H9 (cell line): ENCODE measurements at regions not wholly inside any gene's neighbourhood (a gene's known extent, or its start where the extent isn't known, plus 50 kb on each side); places are given as distances from the start of the nearest gene placed in this dataset.

Experiments
- DNase-seq: peaks from one replicate; pipeline ENCODE4 v3.0.0-alpha.2; 2017
- H2AFZ ChIP-seq: one replicate; pipeline ENCODE4 v1.6.1; 2013; ENCODE audit warnings: mild to moderate bottlenecking, low read length, control low read depth, moderate library complexity
- H2AK5ac ChIP-seq: 2 replicates; pipeline ENCODE4 v1.6.1; 2013; ENCODE audit warnings: low read length, control low read depth, mixed read lengths; ENCODE audit not compliant: insufficient read length
- H2BK120ac ChIP-seq: one replicate; pipeline ENCODE4 v1.6.1; 2013; ENCODE audit warnings: low read depth, mild to moderate bottlenecking, low read length, control low read depth, inconsistent platforms; ENCODE audit not compliant: poor library complexity, severe bottlenecking
- H2BK12ac ChIP-seq: 2 replicates; pipeline ENCODE4 v1.6.1; 2013; ENCODE audit warnings: low read length, control low read depth, mixed read lengths, low read depth; ENCODE audit not compliant: insufficient read length
- H2BK15ac ChIP-seq: 2 replicates; pipeline ENCODE4 v1.6.1; 2013; ENCODE audit warnings: low read depth, low read length, control low read depth
- H2BK20ac ChIP-seq: one replicate; pipeline ENCODE4 v1.6.1; 2013; ENCODE audit warnings: low read depth, mild to moderate bottlenecking, low read length, control low read depth, inconsistent platforms; ENCODE audit not compliant: poor library complexity, severe bottlenecking
- H2BK5ac ChIP-seq: 2 replicates; pipeline ENCODE4 v1.6.1; 2013; ENCODE audit warnings: low read length, control low read depth, mixed read lengths; ENCODE audit not compliant: insufficient read length
- H3K14ac ChIP-seq: 2 replicates; pipeline ENCODE4 v1.6.1; 2013; ENCODE audit warnings: low read length, control low read depth; ENCODE audit not compliant: insufficient read depth
- H3K18ac ChIP-seq: 2 replicates; pipeline ENCODE4 v1.6.1; 2013; ENCODE audit warnings: low read depth, mild to moderate bottlenecking, mixed read lengths, low read length, control low read depth; ENCODE audit not compliant: insufficient read length
- H3K23ac ChIP-seq: 2 replicates; pipeline ENCODE4 v1.6.1; 2013; ENCODE audit warnings: low read length, control low read depth, mixed read lengths, low read depth; ENCODE audit not compliant: insufficient read length
- H3K23me2 ChIP-seq: 2 replicates; pipeline ENCODE4 v1.6.1; 2013; ENCODE audit warnings: low read depth, mild to moderate bottlenecking, mixed read lengths, low read length, control low read depth; ENCODE audit not compliant: insufficient read length, poor library complexity, severe bottlenecking
- H3K27ac ChIP-seq: 2 replicates; pipeline ENCODE4 v1.5.1; 2013; ENCODE audit warnings: low read length, control low read depth, mixed read lengths, low read depth; ENCODE audit not compliant: insufficient read length
- H3K27me3 ChIP-seq: 2 replicates; pipeline ENCODE4 v1.6.1; 2013; ENCODE audit warnings: low read length, control low read depth, inconsistent platforms; ENCODE audit not compliant: insufficient read depth
- H3K4ac ChIP-seq: 2 replicates; pipeline ENCODE4 v1.6.1; 2013; ENCODE audit warnings: low read depth, mild to moderate bottlenecking, control low read depth, inconsistent platforms, low read length, moderate library complexity
- H3K4me1 ChIP-seq: 2 replicates; pipeline ENCODE4 v1.6.1; 2013; ENCODE audit warnings: low read length, control low read depth, inconsistent platforms; ENCODE audit not compliant: insufficient read depth
- H3K4me2 ChIP-seq: 2 replicates; pipeline ENCODE4 v1.6.1; 2013; ENCODE audit warnings: low read length, control low read depth, mixed read lengths; ENCODE audit not compliant: insufficient read length, insufficient read depth
- H3K56ac ChIP-seq: 2 replicates; pipeline ENCODE4 v1.6.1; 2013; ENCODE audit warnings: low read depth, mild to moderate bottlenecking, mixed read lengths, low read length, control low read depth; ENCODE audit not compliant: insufficient read length
- H3K79me1 ChIP-seq: 2 replicates; pipeline ENCODE4 v1.6.1; 2013; ENCODE audit warnings: low read depth, mild to moderate bottlenecking, moderate library complexity, low read length, control low read depth, inconsistent platforms; ENCODE audit not compliant: insufficient read depth, poor library complexity, severe bottlenecking
- H3K79me2 ChIP-seq: 2 replicates; pipeline ENCODE4 v1.6.1; 2013; ENCODE audit warnings: low read length, control low read depth, inconsistent platforms; ENCODE audit not compliant: insufficient read depth
- H3K9ac ChIP-seq: 2 replicates; pipeline ENCODE4 v1.6.1; 2013; ENCODE audit warnings: low read length, control low read depth, mixed read lengths; ENCODE audit not compliant: insufficient read length; ENCODE audit errors: extremely low read depth
- H3K9me3 ChIP-seq: one replicate; pipeline ENCODE4 v1.6.1; 2013; ENCODE audit warnings: low read depth, low read length, inconsistent platforms; ENCODE audit not compliant: control insufficient read depth
- H3T11ph ChIP-seq: one replicate; pipeline ENCODE4 v1.6.1; 2013; ENCODE audit warnings: mild to moderate bottlenecking, low read length, control low read depth, inconsistent platforms
- H4K20me1 ChIP-seq: one replicate; pipeline ENCODE4 v1.6.1; 2013; ENCODE audit not compliant: control insufficient read depth, insufficient read length, insufficient read depth
- H4K5ac ChIP-seq: 2 replicates; pipeline ENCODE4 v1.6.1; 2013; ENCODE audit warnings: low read depth, mild to moderate bottlenecking, mixed read lengths, low read length, control low read depth; ENCODE audit not compliant: insufficient read length
- H4K8ac ChIP-seq: replicated peaks from 2 replicates; pipeline ENCODE4 v1.6.1; 2013; ENCODE audit warnings: low read length, control low read depth, mixed read lengths, low read depth; ENCODE audit not compliant: insufficient read length
- H4K91ac ChIP-seq: 2 replicates; pipeline ENCODE4 v1.6.1; 2013; ENCODE audit warnings: low read depth, mild to moderate bottlenecking, moderate library complexity, mixed read lengths, low read length, control low read depth; ENCODE audit not compliant: insufficient read length
- H3K27ac Mint-ChIP-seq, 3 experiments: 2 replicates in 2 of 3; 3 replicates in 1 of 3; pipeline ENCODE4 v1.8.0; 2020 to 2021; ENCODE audit warnings: mixed read lengths in 3 of 3, mild to moderate bottlenecking in 1 of 3, moderate library complexity in 1 of 3
- H3K27me3 Mint-ChIP-seq: 2 replicates; pipeline ENCODE4 v1.8.0; 2021; ENCODE audit warnings: low read depth, mild to moderate bottlenecking, moderate library complexity, mixed read lengths
- H3K36me3 Mint-ChIP-seq, 3 experiments: 2 replicates in 2 of 3; 3 replicates in 1 of 3; pipeline ENCODE4 v1.8.0; 2020 to 2021; ENCODE audit warnings: low read depth in 3 of 3, mixed read lengths in 3 of 3; ENCODE audit not compliant: insufficient read depth in 1 of 3
- H3K4me1 Mint-ChIP-seq, 2 experiments: 2 replicates each; pipeline ENCODE4 v1.8.0; 2020; ENCODE audit warnings: mixed read lengths in 2 of 2
- H3K4me3 Mint-ChIP-seq, 2 experiments: 2 replicates in 1 of 2; 3 replicates in 1 of 2; pipeline ENCODE4 v1.8.0; 2020 to 2021; ENCODE audit warnings: mild to moderate bottlenecking in 2 of 2, mixed read lengths in 2 of 2, moderate library complexity in 1 of 2
- H3K9me3 Mint-ChIP-seq, 2 experiments: 2 replicates in 1 of 2; 3 replicates in 1 of 2; pipeline ENCODE4 v1.8.0; 2020; ENCODE audit warnings: mild to moderate bottlenecking in 2 of 2, mixed read lengths in 2 of 2, moderate library complexity in 1 of 2
- WGBS: extraction: QIAGEN DNeasy Blood & Tissue Kit; methylation state at CpG from one replicate; pipeline ENCODE4 v1.1.7; 2013; ENCODE audit warnings: missing lambda C conversion rate, low lambda C conversion rate, mixed read lengths; ENCODE audit not compliant: insufficient read length; ENCODE audit errors: extremely low coverage; 5-methylcytosine and 5-hydroxymethylcytosine counted together
- TF ChIP-seq, protein P1 (sequence below): fragments of 200-600 bp; sonication (generic); conservative IDR thresholded peaks from 3 replicates; pipeline ENCODE4 v1.8.0; 2021; ENCODE audit warnings: antibody characterized with exemption, mild to moderate bottlenecking

DNA sequence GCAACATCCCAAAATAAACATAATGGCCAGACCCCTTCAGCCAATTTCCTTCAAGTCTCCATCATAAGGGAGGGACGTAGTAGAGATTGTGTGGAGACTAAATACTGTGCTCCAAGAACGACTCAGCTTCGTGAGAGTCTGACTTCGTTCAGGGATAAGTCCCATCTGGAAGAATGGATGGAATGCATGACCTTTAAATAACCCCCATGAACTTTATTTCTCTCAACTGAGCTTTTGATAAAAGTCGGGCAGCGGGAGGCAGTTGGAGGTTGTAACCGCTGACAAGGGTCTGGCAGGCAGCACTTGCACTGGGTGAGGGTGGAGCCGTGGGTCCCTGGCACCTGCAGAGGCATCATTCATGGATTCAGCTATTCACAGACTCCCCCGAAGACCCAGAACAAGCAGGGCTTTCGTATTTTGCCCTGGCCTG, 115.9 kb downstream of the ZFP36L2 start:
- no peak overlapping the region for H3K14ac ChIP-seq
- no peak overlapping the region for H4K8ac ChIP-seq
- TF ChIP-seq, protein P1, sequence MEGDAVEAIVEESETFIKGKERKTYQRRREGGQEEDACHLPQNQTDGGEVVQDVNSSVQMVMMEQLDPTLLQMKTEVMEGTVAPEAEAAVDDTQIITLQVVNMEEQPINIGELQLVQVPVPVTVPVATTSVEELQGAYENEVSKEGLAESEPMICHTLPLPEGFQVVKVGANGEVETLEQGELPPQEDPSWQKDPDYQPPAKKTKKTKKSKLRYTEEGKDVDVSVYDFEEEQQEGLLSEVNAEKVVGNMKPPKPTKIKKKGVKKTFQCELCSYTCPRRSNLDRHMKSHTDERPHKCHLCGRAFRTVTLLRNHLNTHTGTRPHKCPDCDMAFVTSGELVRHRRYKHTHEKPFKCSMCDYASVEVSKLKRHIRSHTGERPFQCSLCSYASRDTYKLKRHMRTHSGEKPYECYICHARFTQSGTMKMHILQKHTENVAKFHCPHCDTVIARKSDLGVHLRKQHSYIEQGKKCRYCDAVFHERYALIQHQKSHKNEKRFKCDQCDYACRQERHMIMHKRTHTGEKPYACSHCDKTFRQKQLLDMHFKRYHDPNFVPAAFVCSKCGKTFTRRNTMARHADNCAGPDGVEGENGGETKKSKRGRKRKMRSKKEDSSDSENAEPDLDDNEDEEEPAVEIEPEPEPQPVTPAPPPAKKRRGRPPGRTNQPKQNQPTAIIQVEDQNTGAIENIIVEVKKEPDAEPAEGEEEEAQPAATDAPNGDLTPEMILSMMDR: no peak
- H2BK120ac ChIP-seq: no peak overlapping the region
- Mint-ChIP-seq H3K27me3 (peaks cover 4% of the 10 kb centered on the region), H3K4me3 (no peak overlapping the region), H3K9me3 (no peaks in the 10 kb centered on the region), H3K36me3 (no peaks in the 10 kb centered on the region; a peak in 1 of 7 replicates), H3K4me1 (peaks cover 37 to 40% of the 10 kb centered on the region in 2 experiments), H3K27ac (no peak overlapping the region; a peak in 1 of 7 replicates)
- no peak overlapping the region for H3K4ac ChIP-seq
- no peak overlapping the region for H2BK15ac ChIP-seq
- H4K5ac ChIP-seq: no peak overlapping the region
- no peaks in the 10 kb centered on the region for H3K79me2 ChIP-seq
- H2BK5ac ChIP-seq: no peak overlapping the region
- no peak overlapping the region for H2AK5ac ChIP-seq
- H3K23ac ChIP-seq: no peak overlapping the region
- no peak overlapping the region for H3K9ac ChIP-seq
- no peak overlapping the region for H4K91ac ChIP-seq
- no peak overlapping the region for H3K56ac ChIP-seq
- H3K27me3 ChIP-seq: no peaks in the 10 kb centered on the region
- H3K79me1 ChIP-seq: no peaks in the 10 kb centered on the region
- H3K4me1 ChIP-seq: no peaks in the 10 kb centered on the region; the same call in 1 of the 2 replicates
- no peak overlapping the region for H2BK12ac ChIP-seq
- H3K4me2 ChIP-seq: no peak overlapping the region
- no CpG with 5 or more reads among the region's 10 CpGs for WGBS
- no peaks in the 10 kb centered on the region for H3K23me2 ChIP-seq
- H3K18ac ChIP-seq: no peak overlapping the region
- no peak overlapping the region for H3K27ac ChIP-seq
- no peak for DNase-seq
- H4K20me1 ChIP-seq: no peaks in the 10 kb centered on the region
- no peak overlapping the region for H2BK20ac ChIP-seq
- no peaks in the 10 kb centered on the region for H3K9me3 ChIP-seq
- H3T11ph ChIP-seq: no peak overlapping the region
- no peak overlapping the region for H2AFZ ChIP-seq
